ENCODE measurements at regions not wholly inside any gene's neighbourhood (a gene's known extent, or its start where the extent isn't known, plus 50 kb on each side); places are given as distances from the start of the nearest gene placed in this dataset.

- no peaks in the 10 kb centered on the region for H3K9me3 ChIP-seq (ENCODE audit: control insufficient read depth in 1 of 2, low read length in 2 of 2)
- ChIA-PET CTCF (ENCODE audit: partially characterized antibody) (no interaction called here), POLR2A (ENCODE audit: partially characterized antibody) (no interaction called here)
- no peaks in the 10 kb centered on the region for H3K36me3 ChIP-seq (ENCODE audit: insufficient read depth, low read length)
- no peaks in the 10 kb centered on the region for H3K27me3 Mint-ChIP-seq
- no peak overlapping the region for H3K4me3 Mint-ChIP-seq
- H3K4me3 ChIP-seq (ENCODE audit: low read length in 2 of 2): no peak overlapping the region
- no peak overlapping the region for H3K27ac Mint-ChIP-seq
- H3K36me3 Mint-ChIP-seq: no peaks in the 10 kb centered on the region
- H3K4me1 Mint-ChIP-seq: no peaks in the 10 kb centered on the region
- H3K4me1 ChIP-seq (ENCODE audit: insufficient read depth, low read length): no peaks in the 10 kb centered on the region
- no peaks in the 10 kb centered on the region for H3K27me3 ChIP-seq (ENCODE audit: insufficient read depth, low read length)
- H3K9me3 Mint-ChIP-seq: peaks cover 3 to 33% (median 24%) of the 10 kb centered on the region in 8 donors
- intact Hi-C loops (cut with micrococcal nuclease): no loop called here
- no peak for DNase-seq
- H3K27ac ChIP-seq (ENCODE audit: low read depth, low read length): no peak overlapping the region
Measured at GRCh38 chr7:53771701-53772100, 736.3 kb downstream of the POM121L12 start.

- no peak for DNase-seq
- H3K4me1 ChIP-seq (ENCODE audit: insufficient read depth, low read length): no peaks in the 10 kb centered on the region
- Mint-ChIP-seq H3K36me3 (no peaks in the 10 kb centered on the region), H3K4me3 (no peak overlapping the region), H3K4me1 (no peaks in the 10 kb centered on the region), H3K9me3 (peaks cover 2 to 28% (median 15%) of the 10 kb centered on the region in 8 donors), H3K27me3 (no peaks in the 10 kb centered on the region), H3K27ac (no peak overlapping the region)
- no peaks in the 10 kb centered on the region for H3K36me3 ChIP-seq (ENCODE audit: insufficient read depth, low read length)
- no peak overlapping the region for H3K4me3 ChIP-seq (ENCODE audit: low read length in 2 of 2)
- H3K27me3 ChIP-seq (ENCODE audit: insufficient read depth, low read length): no peaks in the 10 kb centered on the region
- H3K27ac ChIP-seq (ENCODE audit: low read depth, low read length): no peak overlapping the region
- intact Hi-C loops (cut with micrococcal nuclease): no loop called here
- POLR2A ChIA-PET (ENCODE audit: partially characterized antibody): no interaction called here
- no peaks in the 10 kb centered on the region for H3K9me3 ChIP-seq (ENCODE audit: control insufficient read depth in 1 of 2, low read length in 2 of 2)
- CTCF ChIA-PET (ENCODE audit: partially characterized antibody): no interaction called here
Measured at GRCh38 chr7:53776323-53776722, 740.9 kb downstream of the POM121L12 start.

DNA sequence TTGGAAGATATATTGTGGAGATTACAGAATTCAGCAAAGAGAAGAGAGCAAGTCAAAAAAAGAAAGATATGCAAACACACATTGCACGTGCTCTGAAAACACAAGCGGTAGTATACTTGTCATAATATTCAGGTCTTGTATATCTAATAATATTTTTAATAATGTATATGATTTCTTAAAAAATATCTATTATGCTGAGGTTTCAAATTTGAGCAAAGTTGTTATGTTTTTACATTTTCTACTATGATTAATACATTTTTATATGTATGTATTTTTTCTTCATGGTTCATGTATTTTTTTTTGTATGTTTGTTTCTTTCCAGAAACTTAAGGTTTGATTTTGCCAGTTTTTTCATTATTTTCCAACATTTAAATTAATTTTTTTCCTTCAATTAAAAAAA, 752.4 kb upstream of the VSTM2A start:
- Mint-ChIP-seq H3K36me3 (no peaks in the 10 kb centered on the region), H3K4me1 (no peaks in the 10 kb centered on the region), H3K27ac (no peak overlapping the region), H3K9me3 (peaks cover 3 to 15% (median 7%) of the 10 kb centered on the region in 8 donors), H3K27me3 (no peaks in the 10 kb centered on the region), H3K4me3 (no peak overlapping the region)
- Histone ChIP-seq H3K27me3 (ENCODE audit: insufficient read depth, low read length) (no peaks in the 10 kb centered on the region), H3K9me3 (ENCODE audit: control insufficient read depth in 1 of 2, low read length in 2 of 2) (no peaks in the 10 kb centered on the region), H3K36me3 (ENCODE audit: insufficient read depth, low read length) (no peaks in the 10 kb centered on the region), H3K4me3 (ENCODE audit: low read length in 2 of 2) (no peak overlapping the region), H3K27ac (ENCODE audit: low read depth, low read length) (no peak overlapping the region), H3K4me1 (ENCODE audit: insufficient read depth, low read length) (no peaks in the 10 kb centered on the region)
- CTCF ChIA-PET (ENCODE audit: partially characterized antibody): no interaction called here
- DNase-seq: no peak
- POLR2A ChIA-PET (ENCODE audit: partially characterized antibody): no interaction called here
- intact Hi-C loops (cut with micrococcal nuclease): no loop called here

DNA sequence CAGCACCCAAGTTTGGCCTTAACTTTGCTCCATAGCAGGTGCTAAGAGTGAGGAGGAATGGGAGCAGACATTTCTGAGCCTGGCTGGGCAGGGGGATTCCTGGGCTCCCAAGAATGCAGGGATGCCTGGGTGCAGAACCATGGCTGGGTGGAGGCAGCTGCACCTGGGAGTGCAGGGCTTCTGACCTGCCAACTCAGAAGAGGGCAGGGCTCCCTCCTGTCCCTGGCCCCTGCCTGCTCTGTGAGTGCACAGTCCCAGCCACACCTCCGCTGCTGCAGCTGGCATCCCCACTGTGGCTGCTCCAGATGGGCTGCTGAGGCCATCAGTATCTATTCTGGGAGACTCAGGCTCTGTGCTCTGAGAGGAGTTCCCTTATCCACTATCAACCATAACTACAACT, 747.4 kb upstream of the VSTM2A start:
- Histone ChIP-seq H3K9me3 (ENCODE audit: control insufficient read depth in 1 of 2, low read length in 2 of 2) (no peaks in the 10 kb centered on the region), H3K4me1 (ENCODE audit: insufficient read depth, low read length) (no peaks in the 10 kb centered on the region), H3K36me3 (ENCODE audit: insufficient read depth, low read length) (no peaks in the 10 kb centered on the region), H3K4me3 (ENCODE audit: low read length in 2 of 2) (no peak overlapping the region), H3K27me3 (ENCODE audit: insufficient read depth, low read length) (no peaks in the 10 kb centered on the region), H3K27ac (ENCODE audit: low read depth, low read length) (no peak overlapping the region)
- Mint-ChIP-seq H3K36me3 (no peaks in the 10 kb centered on the region), H3K27me3 (no peaks in the 10 kb centered on the region), H3K27ac (no peak overlapping the region), H3K4me1 (no peaks in the 10 kb centered on the region), H3K4me3 (no peak overlapping the region), H3K9me3 (peaks cover 5 to 28% (median 14%) of the 10 kb centered on the region in 8 donors)
- intact Hi-C loops (cut with micrococcal nuclease): no loop called here
- DNase-seq: no peak
- ChIA-PET CTCF (ENCODE audit: partially characterized antibody) (no interaction called here), POLR2A (ENCODE audit: partially characterized antibody) (no interaction called here)

DNA sequence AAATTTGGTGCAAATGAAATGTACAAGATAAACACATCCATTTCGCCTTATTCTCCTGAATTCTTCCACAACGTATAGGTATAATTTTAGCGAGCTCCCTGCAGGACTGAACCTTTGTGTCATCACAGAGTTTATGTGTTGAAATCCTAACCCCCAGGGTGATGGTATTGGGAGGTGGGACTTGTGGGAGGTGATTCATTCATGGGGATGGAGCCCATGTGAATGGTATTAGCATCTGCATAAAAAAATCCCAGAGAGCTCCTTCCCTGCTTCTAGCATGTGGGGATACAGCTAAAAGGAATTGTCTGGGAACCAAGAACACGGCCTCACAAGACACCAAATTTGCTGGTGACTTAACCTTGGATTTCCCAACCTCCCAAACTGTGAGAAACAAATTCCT, 741.4 kb upstream of the VSTM2A start:
- Histone ChIP-seq H3K9me3 (ENCODE audit: control insufficient read depth in 1 of 2, low read length in 2 of 2) (no peaks in the 10 kb centered on the region), H3K27ac (ENCODE audit: low read depth, low read length) (no peak overlapping the region), H3K4me1 (ENCODE audit: insufficient read depth, low read length) (no peaks in the 10 kb centered on the region), H3K27me3 (ENCODE audit: insufficient read depth, low read length) (no peaks in the 10 kb centered on the region), H3K4me3 (ENCODE audit: low read length in 2 of 2) (no peak overlapping the region), H3K36me3 (ENCODE audit: insufficient read depth, low read length) (no peaks in the 10 kb centered on the region)
- POLR2A ChIA-PET (ENCODE audit: partially characterized antibody): no interaction called here
- intact Hi-C loops (cut with micrococcal nuclease): no loop called here
- H3K4me1 Mint-ChIP-seq: no peaks in the 10 kb centered on the region
- CTCF ChIA-PET (ENCODE audit: partially characterized antibody): no interaction called here
- DNase-seq: no peak
- H3K9me3 Mint-ChIP-seq: peaks cover 1 to 30% (median 13%) of the 10 kb centered on the region in 8 donors
- H3K27ac Mint-ChIP-seq: no peak overlapping the region
- H3K36me3 Mint-ChIP-seq: no peaks in the 10 kb centered on the region
- H3K27me3 Mint-ChIP-seq: no peaks in the 10 kb centered on the region
- H3K4me3 Mint-ChIP-seq: no peak overlapping the region

DNA sequence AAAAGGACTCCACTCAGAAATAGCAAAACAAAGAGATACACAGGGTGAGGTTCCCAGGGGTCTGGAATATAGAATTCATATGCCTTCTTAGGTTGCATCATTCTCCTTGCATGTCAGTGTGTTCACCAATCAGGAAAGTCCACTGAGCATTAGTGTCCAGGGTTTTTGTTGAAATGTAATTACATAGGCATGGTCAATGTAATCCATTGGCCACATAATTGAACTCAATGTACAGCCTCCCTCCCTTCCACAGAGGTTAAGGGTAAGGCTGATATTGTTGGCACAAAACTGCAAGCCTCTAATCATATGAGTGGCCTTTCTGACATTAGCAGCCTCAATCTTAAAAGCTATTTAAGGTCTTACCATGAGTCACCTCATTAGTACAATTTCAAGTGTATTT, 736.1 kb upstream of the VSTM2A start:
- ChIA-PET POLR2A (ENCODE audit: partially characterized antibody) (no interaction called here), CTCF (ENCODE audit: partially characterized antibody) (no interaction called here)
- DNase-seq: no peak
- Mint-ChIP-seq H3K36me3 (no peaks in the 10 kb centered on the region), H3K27me3 (no peaks in the 10 kb centered on the region), H3K27ac (no peak overlapping the region), H3K9me3 (peaks cover 4 to 24% (median 13%) of the 10 kb centered on the region in 8 donors), H3K4me1 (no peaks in the 10 kb centered on the region), H3K4me3 (no peak overlapping the region)
- intact Hi-C loops (cut with micrococcal nuclease): no loop called here
- Histone ChIP-seq H3K27me3 (ENCODE audit: insufficient read depth, low read length) (no peaks in the 10 kb centered on the region), H3K4me1 (ENCODE audit: insufficient read depth, low read length) (no peaks in the 10 kb centered on the region), H3K9me3 (ENCODE audit: control insufficient read depth in 1 of 2, low read length in 2 of 2) (no peaks in the 10 kb centered on the region), H3K36me3 (ENCODE audit: insufficient read depth, low read length) (no peaks in the 10 kb centered on the region), H3K4me3 (ENCODE audit: low read length in 2 of 2) (no peak overlapping the region), H3K27ac (ENCODE audit: low read depth, low read length) (no peak overlapping the region)

DNA sequence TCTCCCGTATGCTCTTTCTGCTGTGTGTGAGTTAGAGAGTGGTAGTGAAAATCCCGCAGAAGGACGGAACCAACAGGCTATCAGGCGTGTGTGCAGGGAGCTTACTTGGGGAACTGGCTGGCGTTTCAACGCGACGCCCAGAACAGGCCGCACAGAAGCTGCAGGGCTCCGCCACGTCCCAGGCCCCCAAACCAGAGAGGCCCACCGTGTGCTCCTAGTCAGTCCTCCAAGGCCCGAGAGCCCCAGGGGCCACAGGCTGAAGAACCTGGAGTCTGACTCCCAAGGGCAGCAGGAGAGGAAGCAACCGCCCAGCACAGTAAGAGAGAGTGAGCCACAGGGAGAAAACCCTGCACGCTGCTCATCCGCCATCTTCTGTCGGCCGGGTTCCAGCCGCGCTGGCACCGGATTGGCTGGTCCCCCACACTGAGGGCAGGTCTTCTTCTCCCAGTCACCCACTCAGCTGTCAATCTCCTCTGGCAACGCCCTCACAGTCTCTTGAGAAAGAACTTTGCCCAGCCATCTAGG, 730.6 kb upstream of the VSTM2A start:
- Histone ChIP-seq H3K4me3 (ENCODE audit: low read length in 2 of 2) (no peak overlapping the region), H3K27ac (ENCODE audit: low read depth, low read length) (no peak overlapping the region), H3K9me3 (ENCODE audit: control insufficient read depth in 1 of 2, low read length in 2 of 2) (no peaks in the 10 kb centered on the region), H3K27me3 (ENCODE audit: insufficient read depth, low read length) (no peaks in the 10 kb centered on the region), H3K36me3 (ENCODE audit: insufficient read depth, low read length) (no peaks in the 10 kb centered on the region), H3K4me1 (ENCODE audit: insufficient read depth, low read length) (no peaks in the 10 kb centered on the region)
- Mint-ChIP-seq H3K9me3 (peaks cover 0 to 27% (median 18%) of the 10 kb centered on the region in 8 donors), H3K4me3 (no peak overlapping the region), H3K27ac (no peak overlapping the region), H3K36me3 (no peaks in the 10 kb centered on the region), H3K4me1 (no peaks in the 10 kb centered on the region), H3K27me3 (no peaks in the 10 kb centered on the region)
- intact Hi-C loops (cut with micrococcal nuclease): no loop called here
- POLR2A ChIA-PET (ENCODE audit: partially characterized antibody): no interaction called here
- CTCF ChIA-PET (ENCODE audit: partially characterized antibody): no interaction called here
- no peak for DNase-seq

- DNase-seq: peak in 1 of 5 donors; percentile 28
- Mint-ChIP-seq H3K27ac (no peak overlapping the region), H3K4me3 (no peak overlapping the region), H3K4me1 (no peaks in the 10 kb centered on the region), H3K27me3 (no peaks in the 10 kb centered on the region), H3K36me3 (no peaks in the 10 kb centered on the region), H3K9me3 (peaks cover 0 to 27% (median 16%) of the 10 kb centered on the region in 8 donors)
- ChIA-PET POLR2A (ENCODE audit: partially characterized antibody) (no interaction called here), CTCF (ENCODE audit: partially characterized antibody) (no interaction called here)
- Histone ChIP-seq H3K27me3 (ENCODE audit: insufficient read depth, low read length) (no peaks in the 10 kb centered on the region), H3K4me1 (ENCODE audit: insufficient read depth, low read length) (no peaks in the 10 kb centered on the region), H3K9me3 (ENCODE audit: control insufficient read depth in 1 of 2, low read length in 2 of 2) (no peaks in the 10 kb centered on the region), H3K27ac (ENCODE audit: low read depth, low read length) (no peak overlapping the region), H3K4me3 (ENCODE audit: low read length in 2 of 2) (no peak overlapping the region), H3K36me3 (ENCODE audit: insufficient read depth, low read length) (no peaks in the 10 kb centered on the region)
- intact Hi-C loops (cut with micrococcal nuclease): no loop called here
Measured at GRCh38 chr7:53812135-53812534, 730.0 kb upstream of the VSTM2A start.

All from CD4-positive, alpha-beta memory T cell (primary cell).